Effector memory CD8-positive, alpha-beta T cell (primary cell): ENCODE measurements at regions not wholly inside any gene's neighbourhood (a gene's known extent, or its start where the extent isn't known, plus 50 kb on each side); places are given as distances from the start of the nearest gene placed in this dataset.

Experiments used
- ATAC-seq: fragments of 150-1000 bp; cut with Tn5 transposase; replicated peaks from 2 replicates; pipeline ENCODE4 v1.10.0; 2021; ENCODE audit warnings: mild to moderate bottlenecking, moderate library complexity
- DNase-seq, 3 experiments: peaks; one replicate each; pipeline ENCODE4 v3.0.0; 2021
- H3K27ac Mint-ChIP-seq, 2 donors: one replicate each; pipeline ENCODE4 v1.8.0; 2022; ENCODE audit warnings: mild to moderate bottlenecking in 2 of 2, mixed read lengths in 2 of 2, moderate library complexity in 2 of 2
- H3K27me3 Mint-ChIP-seq, 2 donors: one replicate each; pipeline ENCODE4 v1.8.0; 2022; ENCODE audit warnings: mixed read lengths in 2 of 2
- H3K36me3 Mint-ChIP-seq: one replicate; pipeline ENCODE4 v1.8.0; 2022; ENCODE audit warnings: mild to moderate bottlenecking, moderate library complexity, mixed read lengths; ENCODE audit not compliant: insufficient read depth
- H3K4me1 Mint-ChIP-seq, 2 donors: one replicate each; pipeline ENCODE4 v1.8.0; 2022; ENCODE audit warnings: low read depth in 2 of 2, mixed read lengths in 2 of 2
- H3K4me3 Mint-ChIP-seq, 2 donors: one replicate each; pipeline ENCODE4 v1.8.0; 2022; ENCODE audit warnings: mild to moderate bottlenecking in 2 of 2, mixed read lengths in 2 of 2, moderate library complexity in 2 of 2
- H3K9me3 Mint-ChIP-seq, 2 donors: one replicate each; pipeline ENCODE4 v1.8.0; 2022; ENCODE audit warnings: mixed read lengths in 2 of 2

DNA sequence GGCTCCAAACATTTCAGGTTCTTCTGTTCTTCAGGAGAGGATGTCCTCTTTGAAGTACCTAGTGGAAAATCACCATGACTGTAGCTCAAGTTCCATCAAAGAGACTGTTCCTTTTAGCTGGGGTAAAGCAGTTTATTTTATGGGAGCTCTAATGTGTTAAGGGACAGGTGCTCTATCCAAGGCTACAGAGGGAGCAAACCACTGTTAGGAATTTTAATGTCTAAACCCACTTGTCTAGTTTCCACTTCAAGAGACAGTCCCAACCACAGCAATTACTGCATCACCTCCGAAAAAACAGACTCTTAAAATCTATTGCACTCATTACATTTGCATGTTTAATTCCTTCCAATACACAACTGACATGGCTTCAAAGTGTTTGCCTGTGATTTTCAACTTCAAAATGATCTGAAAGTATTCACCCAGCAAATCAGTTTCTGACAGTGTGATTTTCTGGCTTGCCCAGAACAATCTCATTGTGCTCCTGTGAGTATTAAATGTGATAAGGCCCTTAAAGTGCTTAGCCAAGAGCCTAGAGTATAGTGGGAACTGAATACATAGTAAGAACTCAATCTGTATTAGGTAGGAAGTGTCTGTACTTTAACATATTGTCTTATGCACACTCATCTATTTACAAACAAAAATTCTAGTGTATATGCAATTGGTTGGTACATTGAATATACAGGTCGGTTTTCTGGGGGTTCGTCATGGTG, 266.5 kb upstream of the CCDC54 start:
- no peak for ATAC-seq

GRCh38 chr3:107111872-107112271, 265.4 kb upstream of the CCDC54 start:
- no peak overlapping the region for H3K27ac Mint-ChIP-seq
- no peaks in the 10 kb centered on the region for H3K4me1 Mint-ChIP-seq
- ATAC-seq (no peak), DNase-seq (no peak)
- peaks cover 0 to 12% of the 10 kb centered on the region in 2 donors for H3K27me3 Mint-ChIP-seq
- no peak overlapping the region for H3K4me3 Mint-ChIP-seq
- H3K36me3 Mint-ChIP-seq = no peaks in the 10 kb centered on the region
- H3K9me3 Mint-ChIP-seq = no peaks in the 10 kb centered on the region

More for the DNA sequence above, 266.5 kb upstream of the CCDC54 start:
- H3K36me3 Mint-ChIP-seq = no peaks in the 10 kb centered on the region
- no peaks in the 10 kb centered on the region for H3K4me1 Mint-ChIP-seq
- H3K27ac Mint-ChIP-seq = no peak overlapping the region
- no peak overlapping the region for H3K4me3 Mint-ChIP-seq
- H3K9me3 Mint-ChIP-seq = peaks cover 0 to 4% of the 10 kb centered on the region in 2 donors
- peaks cover 0 to 18% of the 10 kb centered on the region in 2 donors for H3K27me3 Mint-ChIP-seq
- DNase-seq = no peak

DNA sequence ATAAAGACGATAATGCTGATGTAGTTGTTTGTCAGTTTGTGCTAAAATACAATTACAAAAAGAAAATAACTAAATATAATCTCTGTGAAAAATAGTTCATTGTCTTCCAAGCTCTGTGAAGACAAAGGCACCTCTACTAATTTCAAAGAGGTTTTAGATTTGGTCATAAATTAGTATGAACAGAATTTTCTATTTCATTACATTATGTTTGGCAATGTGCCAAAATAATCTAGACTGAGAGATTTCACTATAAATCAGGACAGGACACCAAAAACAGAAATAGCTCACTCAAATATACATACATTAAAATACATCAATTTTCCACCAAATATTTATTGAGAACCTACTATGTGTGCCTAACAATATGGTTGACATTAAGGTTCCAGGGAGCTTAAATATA, 264.9 kb upstream of the CCDC54 start:
- H3K4me3 Mint-ChIP-seq = no peak overlapping the region
- H3K27ac Mint-ChIP-seq = no peak overlapping the region
- peaks cover 0 to 9% of the 10 kb centered on the region in 2 donors for H3K27me3 Mint-ChIP-seq
- no peaks in the 10 kb centered on the region for H3K36me3 Mint-ChIP-seq
- no peaks in the 10 kb centered on the region for H3K4me1 Mint-ChIP-seq
- H3K9me3 Mint-ChIP-seq = no peaks in the 10 kb centered on the region
- ATAC-seq = no peak
- DNase-seq = no peak

- no peaks in the 10 kb centered on the region for H3K9me3 Mint-ChIP-seq
- ATAC-seq (no peak), DNase-seq (no peak)
- no peaks in the 10 kb centered on the region for H3K4me1 Mint-ChIP-seq
- no peak overlapping the region for H3K27ac Mint-ChIP-seq
- H3K4me3 Mint-ChIP-seq = no peak overlapping the region
- H3K36me3 Mint-ChIP-seq = no peaks in the 10 kb centered on the region
- peaks cover 0 to 19% of the 10 kb centered on the region in 2 donors for H3K27me3 Mint-ChIP-seq
These were observed 261.0 kb upstream of the CCDC54 start for GRCh38 chr3:107116251-107116650.

DNA sequence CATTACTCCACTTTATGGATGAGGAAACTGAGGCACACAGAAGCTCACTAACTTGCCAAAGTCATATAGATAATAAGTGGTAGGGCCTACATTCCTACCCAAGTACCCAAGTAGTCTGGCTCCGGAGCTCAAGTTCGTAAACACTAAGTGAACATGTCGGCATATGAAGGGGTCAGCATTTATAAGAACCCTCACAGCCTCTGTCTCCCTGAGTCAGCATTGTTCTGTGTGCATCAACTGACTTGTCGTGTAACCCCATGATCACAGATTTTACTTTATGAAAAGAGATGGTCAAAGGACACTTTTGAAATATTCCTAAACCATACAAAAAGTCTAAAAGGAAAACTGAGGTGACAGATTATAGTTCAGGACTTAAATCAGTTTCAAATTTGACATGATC, 260.1 kb upstream of the CCDC54 start:
- Mint-ChIP-seq H3K4me1 (no peaks in the 10 kb centered on the region), H3K27ac (no peak overlapping the region), H3K36me3 (no peaks in the 10 kb centered on the region), H3K4me3 (no peak overlapping the region), H3K27me3 (peaks cover 0 to 19% of the 10 kb centered on the region in 2 donors), H3K9me3 (no peaks in the 10 kb centered on the region)
- no peak for ATAC-seq
- DNase-seq = no peak

DNA sequence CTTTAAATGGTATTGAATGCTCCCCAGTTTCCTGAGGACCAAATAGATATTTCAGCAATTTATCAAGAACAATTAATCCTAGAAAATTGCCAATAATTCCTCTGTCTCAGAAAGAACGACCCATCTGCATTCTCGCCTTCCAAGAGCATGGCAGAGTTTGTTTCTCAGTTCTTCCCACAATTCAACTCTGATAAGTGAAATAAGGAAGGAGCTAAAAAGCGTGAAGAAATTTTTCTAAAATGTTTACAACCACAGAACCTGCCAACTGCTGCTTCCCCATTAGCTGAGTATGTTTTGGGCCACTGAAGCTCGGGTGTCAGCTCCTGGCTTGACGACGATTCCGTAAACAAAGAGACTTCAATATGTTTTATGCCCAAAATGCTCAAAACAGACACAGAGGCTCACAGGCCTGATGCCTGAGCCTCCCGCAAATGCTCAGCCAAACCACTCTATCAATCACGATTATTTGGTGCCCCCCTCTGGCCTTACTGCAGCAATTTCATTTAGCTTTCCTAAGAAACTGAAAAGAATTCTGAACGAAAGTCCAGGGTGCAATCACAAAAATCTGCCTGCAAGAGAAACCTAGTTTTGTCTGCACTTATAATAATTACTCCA, 259.2 kb upstream of the CCDC54 start:
- DNase-seq (no peak), ATAC-seq (no peak)
- Mint-ChIP-seq H3K36me3 (no peaks in the 10 kb centered on the region), H3K4me3 (no peak overlapping the region), H3K27me3 (peaks cover 0 to 17% of the 10 kb centered on the region in 2 donors), H3K27ac (no peak overlapping the region), H3K9me3 (no peaks in the 10 kb centered on the region), H3K4me1 (no peaks in the 10 kb centered on the region)

- DNase-seq = no peak
- H3K36me3 Mint-ChIP-seq = no peaks in the 10 kb centered on the region
- H3K9me3 Mint-ChIP-seq = peaks cover under 1 to 1% of the 10 kb centered on the region in 2 donors
- H3K27ac Mint-ChIP-seq = no peak overlapping the region
- ATAC-seq = no peak
- no peaks in the 10 kb centered on the region for H3K4me1 Mint-ChIP-seq
- H3K4me3 Mint-ChIP-seq = no peak overlapping the region
- H3K27me3 Mint-ChIP-seq = peaks cover 5 to 16% of the 10 kb centered on the region in 2 donors
These were observed 252.4 kb upstream of the CCDC54 start for GRCh38 chr3:107124885-107125284.

GRCh38 chr3:107128946-107129345, 248.3 kb upstream of the CCDC54 start:
- H3K27me3 Mint-ChIP-seq = peaks cover 15 to 20% of the 10 kb centered on the region in 2 donors
- H3K9me3 Mint-ChIP-seq = peaks cover 7 to 8% of the 10 kb centered on the region in 2 donors
- no peak overlapping the region for H3K4me3 Mint-ChIP-seq
- no peak overlapping the region for H3K27ac Mint-ChIP-seq
- ATAC-seq (no peak), DNase-seq (no peak)
- H3K4me1 Mint-ChIP-seq = no peaks in the 10 kb centered on the region
- no peaks in the 10 kb centered on the region for H3K36me3 Mint-ChIP-seq

GRCh38 chr3:107130089-107130700, 247.0 kb upstream of the CCDC54 start:
- no peak overlapping the region for H3K4me3 Mint-ChIP-seq
- no peaks in the 10 kb centered on the region for H3K4me1 Mint-ChIP-seq
- peaks cover 7 to 8% of the 10 kb centered on the region in 2 donors for H3K9me3 Mint-ChIP-seq
- H3K27me3 Mint-ChIP-seq = peaks cover 15 to 17% of the 10 kb centered on the region in 2 donors
- H3K27ac Mint-ChIP-seq = no peak overlapping the region
- ATAC-seq (no peak), DNase-seq (no peak)
- H3K36me3 Mint-ChIP-seq = no peaks in the 10 kb centered on the region

- Mint-ChIP-seq H3K9me3 (peaks cover 7 to 8% of the 10 kb centered on the region in 2 donors), H3K4me3 (no peak overlapping the region), H3K27me3 (peaks cover 9 to 15% of the 10 kb centered on the region in 2 donors), H3K36me3 (no peaks in the 10 kb centered on the region), H3K27ac (no peak overlapping the region), H3K4me1 (no peaks in the 10 kb centered on the region)
- DNase-seq = no peak
- no peak for ATAC-seq
These were observed 244.6 kb upstream of the CCDC54 start for GRCh38 chr3:107132674-107133073.

GRCh38 chr3:107133891-107134290, 243.3 kb upstream of the CCDC54 start:
- DNase-seq = no peak
- ATAC-seq = no peak
- Mint-ChIP-seq H3K27me3 (peaks cover 10 to 15% of the 10 kb centered on the region in 2 donors), H3K4me1 (no peaks in the 10 kb centered on the region), H3K4me3 (no peak overlapping the region), H3K27ac (no peak overlapping the region), H3K36me3 (no peaks in the 10 kb centered on the region), H3K9me3 (peaks cover 7 to 8% of the 10 kb centered on the region in 2 donors)

DNA sequence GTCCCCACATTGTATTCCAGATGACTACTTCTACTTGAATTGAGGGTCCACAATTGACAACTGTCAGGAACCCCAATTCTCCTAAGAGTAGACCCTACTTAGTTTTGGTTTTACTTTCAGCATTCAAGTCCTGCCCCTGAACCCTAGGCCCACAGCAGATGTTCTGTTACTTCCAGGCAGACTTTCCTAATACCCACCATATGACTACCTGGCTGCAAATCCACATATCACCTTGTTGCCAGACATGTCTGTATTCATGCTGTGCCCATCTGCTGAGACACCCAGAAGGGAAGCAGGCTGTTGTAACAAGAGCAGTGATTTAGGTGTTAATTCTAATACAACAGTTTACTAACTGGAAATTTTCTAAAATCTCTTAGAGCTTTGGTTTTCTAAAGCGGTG, 235.1 kb upstream of the CCDC54 start:
- Mint-ChIP-seq H3K4me1 (no peaks in the 10 kb centered on the region), H3K27me3 (peaks cover 19 to 34% of the 10 kb centered on the region in 2 donors), H3K27ac (no peak overlapping the region), H3K36me3 (no peaks in the 10 kb centered on the region), H3K4me3 (no peak overlapping the region), H3K9me3 (peaks cover 0 to 8% of the 10 kb centered on the region in 2 donors)
- DNase-seq (no peak), ATAC-seq (no peak)

DNA sequence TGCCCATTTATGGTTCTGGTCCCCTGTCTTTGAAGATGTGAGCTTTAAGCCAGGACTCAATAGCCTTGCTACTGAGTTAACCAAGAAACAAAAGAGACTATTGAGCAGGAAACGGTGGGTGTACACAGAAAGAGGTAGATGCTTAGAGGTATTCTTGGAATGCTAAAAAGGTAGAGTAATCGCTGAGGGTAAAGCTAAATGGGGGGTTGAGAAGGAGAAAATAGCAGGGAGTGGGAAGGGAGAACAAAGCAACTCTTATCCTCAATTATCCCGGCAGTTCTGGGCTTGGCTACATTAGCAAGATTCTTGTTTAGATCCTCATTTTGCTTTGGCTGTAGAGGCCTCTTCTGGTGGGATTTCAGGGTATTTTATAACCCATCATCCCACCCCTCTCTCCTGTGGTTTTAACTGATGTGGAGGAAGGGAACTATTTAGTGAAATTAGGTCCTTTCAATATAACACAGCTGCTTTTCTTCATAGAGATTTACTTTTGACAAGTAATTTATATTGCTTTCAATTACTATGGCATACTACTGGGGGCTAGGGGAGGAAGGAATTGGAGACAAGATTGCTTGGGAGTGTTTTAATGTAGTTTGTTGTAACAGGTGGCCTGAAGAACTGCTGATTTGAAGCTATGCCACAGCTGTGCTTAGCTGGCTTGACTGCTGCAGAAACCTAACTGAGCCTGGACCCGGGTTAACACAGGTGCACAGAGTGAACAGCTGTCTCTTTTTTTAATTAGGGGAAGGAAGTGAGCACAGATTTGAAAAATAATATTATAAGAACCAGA, 234.3 kb upstream of the CCDC54 start:
- DNase-seq (no peak), ATAC-seq (no peak)
- no peak overlapping the region for H3K4me3 Mint-ChIP-seq
- no peaks in the 10 kb centered on the region for H3K36me3 Mint-ChIP-seq
- peaks cover 19 to 34% of the 10 kb centered on the region in 2 donors for H3K27me3 Mint-ChIP-seq
- peaks cover 0 to 8% of the 10 kb centered on the region in 2 donors for H3K9me3 Mint-ChIP-seq
- no peaks in the 10 kb centered on the region for H3K4me1 Mint-ChIP-seq
- H3K27ac Mint-ChIP-seq = no peak overlapping the region
